ENCODE measurements at regions not wholly inside any gene's neighbourhood (a gene's known extent, or its start where the extent isn't known, plus 50 kb on each side); places are given as distances from the start of the nearest gene placed in this dataset.

- H3K14ac ChIP-seq (ENCODE audit: low read length): no peak overlapping the region
- no peak overlapping the region for H4K8ac ChIP-seq (ENCODE audit: low read depth, low read length)
- no peak overlapping the region for H2BK12ac ChIP-seq (ENCODE audit: low read length)
- H3K79me1 ChIP-seq (ENCODE audit: low read depth, low read length): no peaks in the 10 kb centered on the region
- H3K27ac ChIP-seq (replicated peaks; ENCODE audit: low read length): no peak overlapping the region
- H3K4ac ChIP-seq (ENCODE audit: low read length): no peak overlapping the region
- H3K23ac ChIP-seq (ENCODE audit: low read depth, low read length, poor library complexity): no peak overlapping the region
- WGBS, 2 donors (ENCODE audit: extremely low coverage in 2 of 2, insufficient read length in 2 of 2, insufficient replicate concordance in 1 of 2): no CpG with 5 or more reads among the region's 4 CpGs
- H3K27me3 ChIP-seq (ENCODE audit: control insufficient read depth in 3 of 3, insufficient read depth in 3 of 3, low read depth in 1 of 3, low read length in 3 of 3): no peaks in the 10 kb centered on the region
- H3K18ac ChIP-seq (ENCODE audit: low read length): no peak overlapping the region
- no peak overlapping the region for H3K4me3 ChIP-seq (ENCODE audit: low read length in 2 of 2)
- H4K91ac ChIP-seq (ENCODE audit: low read depth, low read length, poor library complexity): no peak overlapping the region
- DNase-seq (ENCODE audit: low spot score): peak; percentile 61
- no peak overlapping the region for H2BK120ac ChIP-seq (ENCODE audit: low read depth, low read length)
- no peak overlapping the region for H3K9ac ChIP-seq (ENCODE audit: low read depth, low read length, poor library complexity)
- no peaks in the 10 kb centered on the region for H3K9me3 ChIP-seq (replicated peaks in 1 of 2; ENCODE audit: control insufficient read depth in 2 of 2, insufficient read depth in 1 of 2, low read depth in 1 of 2, low read length in 2 of 2)
- no peak overlapping the region for H2AK5ac ChIP-seq (ENCODE audit: low read depth, low read length)
- H2BK15ac ChIP-seq (ENCODE audit: low read length): no peak overlapping the region
- H2AFZ ChIP-seq (ENCODE audit: low read length): no peak overlapping the region
- no peak overlapping the region for H3K4me2 ChIP-seq (ENCODE audit: insufficient read depth, low read length, poor library complexity, severe bottlenecking)
- no peaks in the 10 kb centered on the region for H3K4me1 ChIP-seq (ENCODE audit: control insufficient read depth in 2 of 2, insufficient read depth in 1 of 2, low read depth in 1 of 2, low read length in 2 of 2)
- H3K36me3 ChIP-seq (replicated peaks in 1 of 2; ENCODE audit: control insufficient read depth in 2 of 2, insufficient read depth in 2 of 2, low read length in 2 of 2): no peaks in the 10 kb centered on the region
- H2BK5ac ChIP-seq (ENCODE audit: low read length): no peak overlapping the region
These were observed 333.0 kb upstream of the SATB1 start for GRCh38 chr3:18758047-18758704.

GRCh38 chr3:18757476-18757875 lies 332.3 kb upstream of the SATB1 start:
- H3K4me2 ChIP-seq (ENCODE audit: insufficient read depth, low read length, poor library complexity, severe bottlenecking): no peak overlapping the region
- no peaks in the 10 kb centered on the region for H3K4me1 ChIP-seq (ENCODE audit: control insufficient read depth in 2 of 2, insufficient read depth in 1 of 2, low read depth in 1 of 2, low read length in 2 of 2)
- H3K79me1 ChIP-seq (ENCODE audit: low read depth, low read length): no peaks in the 10 kb centered on the region
- no peak overlapping the region for H3K9ac ChIP-seq (ENCODE audit: low read depth, low read length, poor library complexity)
- H2BK12ac ChIP-seq (ENCODE audit: low read length): no peak overlapping the region
- no peak overlapping the region for H4K91ac ChIP-seq (ENCODE audit: low read depth, low read length, poor library complexity)
- H2AK5ac ChIP-seq (ENCODE audit: low read depth, low read length): no peak overlapping the region
- no peak overlapping the region for H3K4ac ChIP-seq (ENCODE audit: low read length)
- H3K27ac ChIP-seq (replicated peaks; ENCODE audit: low read length): no peak overlapping the region
- H3K23ac ChIP-seq (ENCODE audit: low read depth, low read length, poor library complexity): no peak overlapping the region
- no peak overlapping the region for H3K14ac ChIP-seq (ENCODE audit: low read length)
- WGBS, 2 donors (ENCODE audit: extremely low coverage in 2 of 2, insufficient read length in 2 of 2, insufficient replicate concordance in 1 of 2): no CpG with 5 or more reads among the region's 3 CpGs
- H2BK15ac ChIP-seq (ENCODE audit: low read length): no peak overlapping the region
- no peak overlapping the region for H2BK120ac ChIP-seq (ENCODE audit: low read depth, low read length)
- H3K4me3 ChIP-seq (ENCODE audit: low read length in 2 of 2): no peak overlapping the region
- no peaks in the 10 kb centered on the region for H3K27me3 ChIP-seq (ENCODE audit: control insufficient read depth in 3 of 3, insufficient read depth in 3 of 3, low read depth in 1 of 3, low read length in 3 of 3)
- H2AFZ ChIP-seq (ENCODE audit: low read length): no peak overlapping the region
- H3K9me3 ChIP-seq (replicated peaks in 1 of 2; ENCODE audit: control insufficient read depth in 2 of 2, insufficient read depth in 1 of 2, low read depth in 1 of 2, low read length in 2 of 2): no peaks in the 10 kb centered on the region
- no peak for DNase-seq (ENCODE audit: low spot score)
- no peak overlapping the region for H4K8ac ChIP-seq (ENCODE audit: low read depth, low read length)
- no peak overlapping the region for H3K18ac ChIP-seq (ENCODE audit: low read length)
- H2BK5ac ChIP-seq (ENCODE audit: low read length): no peak overlapping the region
- no peaks in the 10 kb centered on the region for H3K36me3 ChIP-seq (replicated peaks in 1 of 2; ENCODE audit: control insufficient read depth in 2 of 2, insufficient read depth in 2 of 2, low read length in 2 of 2)

DNA sequence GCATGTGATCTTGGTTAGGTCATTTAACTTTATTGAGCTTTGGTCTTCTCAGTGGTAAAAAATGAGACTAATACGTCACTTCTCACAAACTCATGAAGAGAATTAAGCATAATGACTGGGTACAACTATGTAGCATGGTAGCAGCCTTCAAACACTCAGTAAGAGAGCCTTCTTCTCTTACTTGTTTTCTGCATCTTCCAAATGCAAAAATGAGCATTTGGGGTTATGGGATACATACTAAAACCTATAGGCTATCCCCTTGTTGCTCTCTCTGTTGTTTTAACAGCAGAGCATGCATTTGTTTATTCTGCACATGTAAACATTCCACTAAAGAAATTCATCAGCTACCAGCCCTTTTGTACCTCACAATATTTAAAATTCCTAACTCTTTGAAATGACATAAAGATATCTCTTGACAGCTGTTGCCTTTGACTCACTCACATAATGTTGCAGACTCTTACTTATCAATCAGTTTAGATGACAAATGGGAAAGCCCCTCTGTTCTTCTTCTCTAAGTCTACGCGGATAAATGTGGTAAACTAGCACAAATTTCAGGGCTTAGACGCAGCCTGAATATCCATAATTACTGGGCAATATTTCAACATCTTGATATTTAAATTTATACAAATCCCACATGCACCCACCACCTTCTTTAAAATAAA lies 327.3 kb upstream of the SATB1 start:
- no peak overlapping the region for H3K14ac ChIP-seq (ENCODE audit: low read length)
- no CpG with 5 or more reads among the region's 4 CpGs for WGBS, 2 donors (ENCODE audit: extremely low coverage in 2 of 2, insufficient read length in 2 of 2, insufficient replicate concordance in 1 of 2)
- no peak overlapping the region for H3K4ac ChIP-seq (ENCODE audit: low read length)
- H3K36me3 ChIP-seq (replicated peaks in 1 of 2; ENCODE audit: control insufficient read depth in 2 of 2, insufficient read depth in 2 of 2, low read length in 2 of 2): no peaks in the 10 kb centered on the region
- H3K79me1 ChIP-seq (ENCODE audit: low read depth, low read length): no peaks in the 10 kb centered on the region
- H3K4me1 ChIP-seq (ENCODE audit: control insufficient read depth in 2 of 2, insufficient read depth in 1 of 2, low read depth in 1 of 2, low read length in 2 of 2): no peaks in the 10 kb centered on the region
- H3K9me3 ChIP-seq (replicated peaks in 1 of 2; ENCODE audit: control insufficient read depth in 2 of 2, insufficient read depth in 1 of 2, low read depth in 1 of 2, low read length in 2 of 2): no peaks in the 10 kb centered on the region
- no peak overlapping the region for H2BK15ac ChIP-seq (ENCODE audit: low read length)
- no peak overlapping the region for H3K23ac ChIP-seq (ENCODE audit: low read depth, low read length, poor library complexity)
- no peak overlapping the region for H3K9ac ChIP-seq (ENCODE audit: low read depth, low read length, poor library complexity)
- DNase-seq (ENCODE audit: low spot score): no peak
- no peak overlapping the region for H2AK5ac ChIP-seq (ENCODE audit: low read depth, low read length)
- no peak overlapping the region for H4K8ac ChIP-seq (ENCODE audit: low read depth, low read length)
- H2BK12ac ChIP-seq (ENCODE audit: low read length): no peak overlapping the region
- H3K18ac ChIP-seq (ENCODE audit: low read length): no peak overlapping the region
- H2BK5ac ChIP-seq (ENCODE audit: low read length): no peak overlapping the region
- no peak overlapping the region for H3K27ac ChIP-seq (replicated peaks; ENCODE audit: low read length)
- H4K91ac ChIP-seq (ENCODE audit: low read depth, low read length, poor library complexity): no peak overlapping the region
- H3K4me2 ChIP-seq (ENCODE audit: insufficient read depth, low read length, poor library complexity, severe bottlenecking): no peak overlapping the region
- no peak overlapping the region for H3K4me3 ChIP-seq (ENCODE audit: low read length in 2 of 2)
- no peak overlapping the region for H2BK120ac ChIP-seq (ENCODE audit: low read depth, low read length)
- no peak overlapping the region for H2AFZ ChIP-seq (ENCODE audit: low read length)
- no peaks in the 10 kb centered on the region for H3K27me3 ChIP-seq (ENCODE audit: control insufficient read depth in 3 of 3, insufficient read depth in 3 of 3, low read depth in 1 of 3, low read length in 3 of 3)

DNA sequence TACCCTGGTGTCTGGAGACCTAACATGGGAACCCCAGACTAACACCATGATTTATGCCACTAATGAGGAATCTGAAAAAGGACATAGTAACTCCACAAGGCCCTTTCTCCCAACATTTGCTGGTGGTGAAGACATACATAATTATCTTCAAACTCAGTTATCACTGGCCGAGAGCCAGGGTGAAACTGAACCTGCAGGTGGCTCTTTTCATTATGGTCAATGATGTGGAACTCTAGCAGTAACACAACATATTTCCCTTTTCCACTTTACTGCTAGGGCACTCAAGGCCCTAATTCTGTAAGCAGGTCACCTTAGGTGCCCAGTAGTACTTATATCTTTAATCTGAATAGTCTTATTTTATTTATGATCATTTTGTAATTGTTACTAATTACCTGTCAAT lies 326.4 kb upstream of the SATB1 start:
- Histone ChIP-seq H3K14ac (ENCODE audit: low read length) (no peak overlapping the region), H3K79me1 (ENCODE audit: low read depth, low read length) (no peaks in the 10 kb centered on the region), H3K9ac (ENCODE audit: low read depth, low read length, poor library complexity) (no peak overlapping the region), H3K18ac (ENCODE audit: low read length) (no peak overlapping the region), H3K23ac (ENCODE audit: low read depth, low read length, poor library complexity) (no peak overlapping the region), H3K4me2 (ENCODE audit: insufficient read depth, low read length, poor library complexity, severe bottlenecking) (no peak overlapping the region), H3K27me3 (ENCODE audit: control insufficient read depth in 3 of 3, insufficient read depth in 3 of 3, low read depth in 1 of 3, low read length in 3 of 3) (no peaks in the 10 kb centered on the region), H3K27ac (replicated peaks; ENCODE audit: low read length) (no peak overlapping the region), H3K36me3 (replicated peaks in 1 of 2; ENCODE audit: control insufficient read depth in 2 of 2, insufficient read depth in 2 of 2, low read length in 2 of 2) (no peaks in the 10 kb centered on the region), H2AFZ (ENCODE audit: low read length) (no peak overlapping the region), H4K91ac (ENCODE audit: low read depth, low read length, poor library complexity) (no peak overlapping the region), H2BK120ac (ENCODE audit: low read depth, low read length) (no peak overlapping the region), H2BK5ac (ENCODE audit: low read length) (no peak overlapping the region), H3K4me1 (ENCODE audit: control insufficient read depth in 2 of 2, insufficient read depth in 1 of 2, low read depth in 1 of 2, low read length in 2 of 2) (no peaks in the 10 kb centered on the region), H3K9me3 (replicated peaks in 1 of 2; ENCODE audit: control insufficient read depth in 2 of 2, insufficient read depth in 1 of 2, low read depth in 1 of 2, low read length in 2 of 2) (no peaks in the 10 kb centered on the region), H3K4ac (ENCODE audit: low read length) (no peak overlapping the region), H3K4me3 (ENCODE audit: low read length in 2 of 2) (no peak overlapping the region), H2AK5ac (ENCODE audit: low read depth, low read length) (no peak overlapping the region), H2BK15ac (ENCODE audit: low read length) (no peak overlapping the region), H2BK12ac (ENCODE audit: low read length) (no peak overlapping the region), H4K8ac (ENCODE audit: low read depth, low read length) (no peak overlapping the region)
- WGBS, 2 donors (ENCODE audit: extremely low coverage in 2 of 2, insufficient read length in 2 of 2, insufficient replicate concordance in 1 of 2): no CpG with 5 or more reads among the region's 1 CpG
- no peak for DNase-seq (ENCODE audit: low spot score)

Data from neuronal stem cell (in vitro differentiated cells).